Natural killer cell treated with Interleukin-12 subunit alpha and Interleukin-12 subunit beta and Interleukin-15 and Interleukin-18, amount 100 ng/mL, for 72 hours (primary cell): ENCODE measurements at regions not wholly inside any gene's neighbourhood (a gene's known extent, or its start where the extent isn't known, plus 50 kb on each side); places are given as distances from the start of the nearest gene placed in this dataset.
"Not testable (repeated sequence)": the region's sequence is repeated elsewhere in the genome, so short reads cannot be mapped to it uniquely, and the experiment has no call there.

ENCODE experiments used
- ATAC-seq, 2 donors: fragments of 150-1000 bp; cut with Tn5 transposase in 1 of 2; sonication (Bioruptor Pico), chemical (Tn5 transposase) in 1 of 2; 2 replicates each; pipeline ENCODE4 v1.10.0; 2021
- DNase-seq: peaks from one replicate; pipeline ENCODE4 v3.0.0; 2022; ENCODE audit warnings: low spot score
- H3K27ac Mint-ChIP-seq, 2 donors: 1 replicate in 1 of 2; 2 replicates in 1 of 2; pipeline ENCODE4 v1.8.0; 2022; ENCODE audit warnings: mixed read lengths in 2 of 2, mild to moderate bottlenecking in 1 of 2, moderate library complexity in 1 of 2
- H3K27me3 Mint-ChIP-seq, 2 donors: 1 replicate in 1 of 2; 2 replicates in 1 of 2; pipeline ENCODE4 v1.8.0; 2022; ENCODE audit warnings: mixed read lengths in 2 of 2
- H3K36me3 Mint-ChIP-seq: one replicate; pipeline ENCODE4 v1.8.0; 2022; ENCODE audit warnings: mixed read lengths
- H3K4me1 Mint-ChIP-seq, 2 donors: 1 replicate in 1 of 2; 2 replicates in 1 of 2; pipeline ENCODE4 v1.8.0; 2022; ENCODE audit warnings: low read depth in 2 of 2, mixed read lengths in 2 of 2, mild to moderate bottlenecking in 1 of 2
- H3K4me3 Mint-ChIP-seq: one replicate; pipeline ENCODE4 v1.8.0; 2022; ENCODE audit warnings: mixed read lengths
- H3K9me3 Mint-ChIP-seq: 2 replicates; pipeline ENCODE4 v1.8.0; 2022; ENCODE audit warnings: mixed read lengths

GRCh38 chr15:96869790-96870189 is 539.3 kb downstream of the NR2F2 start:
- no peak overlapping the region for H3K27ac Mint-ChIP-seq
- H3K36me3 Mint-ChIP-seq, result no peaks in the 10 kb centered on the region
- H3K4me3 Mint-ChIP-seq, result no peak overlapping the region
- ATAC-seq (no peak), DNase-seq (no peak)
- no peaks in the 10 kb centered on the region for H3K4me1 Mint-ChIP-seq
- peaks cover 0 to 7% of the 10 kb centered on the region in 2 donors for H3K27me3 Mint-ChIP-seq
- H3K9me3 Mint-ChIP-seq, result peaks cover 8% of the 10 kb centered on the region

GRCh38 chr15:96870580-96870979 is 540.1 kb downstream of the NR2F2 start:
- DNase-seq (no peak), ATAC-seq (no peak)
- Mint-ChIP-seq H3K27ac (no peak overlapping the region), H3K36me3 (no peaks in the 10 kb centered on the region), H3K9me3 (peaks cover 8% of the 10 kb centered on the region), H3K4me1 (no peaks in the 10 kb centered on the region), H3K27me3 (peaks cover 0 to 7% of the 10 kb centered on the region in 2 donors), H3K4me3 (no peak overlapping the region)

GRCh38 chr15:96877442-96877841 is 546.9 kb downstream of the NR2F2 start:
- H3K4me3 Mint-ChIP-seq, ATAC-seq, H3K36me3 Mint-ChIP-seq, H3K4me1 Mint-ChIP-seq, DNase-seq, H3K27ac Mint-ChIP-seq: not testable (repeated sequence)
- Mint-ChIP-seq H3K27me3 (peaks cover 0 to 12% of the 10 kb centered on the region in 2 donors), H3K9me3 (peaks cover 12% of the 10 kb centered on the region)

- Mint-ChIP-seq H3K9me3 (peaks cover 10% of the 10 kb centered on the region), H3K36me3 (no peaks in the 10 kb centered on the region), H3K4me3 (no peak overlapping the region), H3K27me3 (peaks cover 0 to 5% of the 10 kb centered on the region in 2 donors), H3K4me1 (no peaks in the 10 kb centered on the region), H3K27ac (no peak overlapping the region)
- no peak for ATAC-seq
- DNase-seq, result no peak
Observed at GRCh38 chr15:96878129-96878528, 547.6 kb downstream of the NR2F2 start.

- ATAC-seq (no peak), DNase-seq (no peak)
- H3K4me1 Mint-ChIP-seq, result no peaks in the 10 kb centered on the region
- H3K4me3 Mint-ChIP-seq, result no peak overlapping the region
- no peaks in the 10 kb centered on the region for H3K36me3 Mint-ChIP-seq
- H3K27ac Mint-ChIP-seq, result no peak overlapping the region
- no peaks in the 10 kb centered on the region for H3K27me3 Mint-ChIP-seq
- peaks cover 4% of the 10 kb centered on the region for H3K9me3 Mint-ChIP-seq
Observed at GRCh38 chr15:96882121-96882772, 551.7 kb downstream of the NR2F2 start.

- no peaks in the 10 kb centered on the region for H3K27me3 Mint-ChIP-seq
- ATAC-seq, result no peak
Observed at GRCh38 chr15:96887730-96888129, 557.2 kb downstream of the NR2F2 start.

GRCh38 chr15:96888764-96889163 is 558.3 kb downstream of the NR2F2 start:
- Mint-ChIP-seq H3K27me3 (no peaks in the 10 kb centered on the region), H3K27ac (no peak overlapping the region), H3K36me3 (no peaks in the 10 kb centered on the region), H3K4me3 (no peak overlapping the region), H3K4me1 (peaks cover 5 to 8% of the 10 kb centered on the region in 2 donors), H3K9me3 (peaks cover 4% of the 10 kb centered on the region)
- no peak for DNase-seq
- ATAC-seq, result no peak

More at GRCh38 chr15:96887730-96888129, 557.2 kb downstream of the NR2F2 start:
- H3K36me3 Mint-ChIP-seq, result no peaks in the 10 kb centered on the region
- H3K9me3 Mint-ChIP-seq, result peaks cover 4% of the 10 kb centered on the region
- H3K27ac Mint-ChIP-seq, result no peak overlapping the region
- DNase-seq, result no peak
- no peak overlapping the region for H3K4me3 Mint-ChIP-seq
- H3K4me1 Mint-ChIP-seq, result peaks cover 5 to 8% of the 10 kb centered on the region in 2 donors

- Mint-ChIP-seq H3K36me3 (no peaks in the 10 kb centered on the region), H3K27ac (peak overlapping the region in 1 of 2 donors; percentile 52), H3K4me1 (peaks cover 5 to 8% of the 10 kb centered on the region in 2 donors), H3K27me3 (no peaks in the 10 kb centered on the region), H3K4me3 (peak overlapping the region; percentile 77), H3K9me3 (peaks cover 4% of the 10 kb centered on the region)
- DNase-seq (no peak), ATAC-seq (no peak)
Observed at GRCh38 chr15:96889734-96890480, 559.4 kb downstream of the NR2F2 start.

GRCh38 chr15:96891046-96891445 is 560.5 kb downstream of the NR2F2 start:
- Mint-ChIP-seq H3K4me1 (peaks cover 5 to 8% of the 10 kb centered on the region in 2 donors), H3K9me3 (peaks cover 4% of the 10 kb centered on the region), H3K27me3 (no peaks in the 10 kb centered on the region), H3K27ac (no peak overlapping the region), H3K4me3 (no peak overlapping the region), H3K36me3 (no peaks in the 10 kb centered on the region)
- DNase-seq (no peak), ATAC-seq (no peak)

- no peaks in the 10 kb centered on the region for H3K27me3 Mint-ChIP-seq
- no peaks in the 10 kb centered on the region for H3K9me3 Mint-ChIP-seq
Observed at GRCh38 chr15:96893159-96893906, 562.8 kb downstream of the NR2F2 start.

GRCh38 chr15:96894659-96895058 is 564.2 kb downstream of the NR2F2 start:
- H3K36me3 Mint-ChIP-seq, result no peaks in the 10 kb centered on the region
- H3K4me1 Mint-ChIP-seq, result peaks cover 4 to 5% of the 10 kb centered on the region in 2 donors
- DNase-seq (no peak), ATAC-seq (no peak)
- no peaks in the 10 kb centered on the region for H3K27me3 Mint-ChIP-seq
- H3K9me3 Mint-ChIP-seq, result no peaks in the 10 kb centered on the region
- H3K4me3 Mint-ChIP-seq, result no peak overlapping the region
- no peak overlapping the region for H3K27ac Mint-ChIP-seq

More at GRCh38 chr15:96893159-96893906, 562.8 kb downstream of the NR2F2 start:
- Mint-ChIP-seq H3K27ac (no peak overlapping the region), H3K4me1 (peaks cover 5 to 8% of the 10 kb centered on the region in 2 donors), H3K4me3 (no peak overlapping the region), H3K36me3 (no peaks in the 10 kb centered on the region)
- DNase-seq, result no peak
- no peak for ATAC-seq

- H3K36me3 Mint-ChIP-seq, result peaks cover 5% of the 10 kb centered on the region
- no peaks in the 10 kb centered on the region for H3K4me1 Mint-ChIP-seq
- H3K27ac Mint-ChIP-seq, result no peak overlapping the region
- no peak for ATAC-seq
- DNase-seq, result no peak
- peaks cover 6% of the 10 kb centered on the region for H3K9me3 Mint-ChIP-seq
- no peak overlapping the region for H3K4me3 Mint-ChIP-seq
- H3K27me3 Mint-ChIP-seq, result peaks cover 0 to 5% of the 10 kb centered on the region in 2 donors
Observed at GRCh38 chr15:96896766-96897165, 566.3 kb downstream of the NR2F2 start.

GRCh38 chr15:96914081-96914480 is 583.6 kb downstream of the NR2F2 start:
- no peak overlapping the region for H3K4me3 Mint-ChIP-seq
- DNase-seq (no peak), ATAC-seq (no peak)
- no peak overlapping the region for H3K27ac Mint-ChIP-seq
- no peaks in the 10 kb centered on the region for H3K27me3 Mint-ChIP-seq
- H3K36me3 Mint-ChIP-seq, result peaks cover 6% of the 10 kb centered on the region
- peaks cover 16% of the 10 kb centered on the region for H3K9me3 Mint-ChIP-seq
- no peaks in the 10 kb centered on the region for H3K4me1 Mint-ChIP-seq

GRCh38 chr15:96916750-96917149 is 586.2 kb downstream of the NR2F2 start:
- no peak for ATAC-seq
- H3K36me3 Mint-ChIP-seq, result peaks cover 6% of the 10 kb centered on the region

More at GRCh38 chr15:96916750-96917149, 586.2 kb downstream of the NR2F2 start:
- no peak overlapping the region for H3K4me3 Mint-ChIP-seq
- no peaks in the 10 kb centered on the region for H3K27me3 Mint-ChIP-seq
- H3K9me3 Mint-ChIP-seq, result peaks cover 18% of the 10 kb centered on the region
- no peak overlapping the region for H3K27ac Mint-ChIP-seq
- H3K4me1 Mint-ChIP-seq, result no peaks in the 10 kb centered on the region
- DNase-seq, result no peak
